Tibial nerve (tissue), 3 donors: ENCODE measurements at regions not wholly inside any gene's neighbourhood (a gene's known extent, or its start where the extent isn't known, plus 50 kb on each side); places are given as distances from the start of the nearest gene placed in this dataset.

ENCODE experiments used
- POLR2A ChIP-seq, 2 donors: fragments of 450-650 bp; IDR thresholded peaks; one replicate each; pipeline ENCODE4 v1.6.1; 2017; ENCODE audit warnings: antibody characterized with exemption in 2 of 2, mild to moderate bottlenecking in 2 of 2, moderate library complexity in 2 of 2
- TF ChIP-seq, protein P1 (sequence below), 5 experiments: fragments of 200-600 bp in 3 of 5; fragments of 450-650 bp in 2 of 5; sonication (generic) in 3 of 5; IDR thresholded peaks; one replicate each; pipeline ENCODE4 v1.5.1; 2016 to 2019; ENCODE audit warnings: antibody characterized with exemption in 5 of 5, mild to moderate bottlenecking in 3 of 5, moderate library complexity in 2 of 5

DNA sequence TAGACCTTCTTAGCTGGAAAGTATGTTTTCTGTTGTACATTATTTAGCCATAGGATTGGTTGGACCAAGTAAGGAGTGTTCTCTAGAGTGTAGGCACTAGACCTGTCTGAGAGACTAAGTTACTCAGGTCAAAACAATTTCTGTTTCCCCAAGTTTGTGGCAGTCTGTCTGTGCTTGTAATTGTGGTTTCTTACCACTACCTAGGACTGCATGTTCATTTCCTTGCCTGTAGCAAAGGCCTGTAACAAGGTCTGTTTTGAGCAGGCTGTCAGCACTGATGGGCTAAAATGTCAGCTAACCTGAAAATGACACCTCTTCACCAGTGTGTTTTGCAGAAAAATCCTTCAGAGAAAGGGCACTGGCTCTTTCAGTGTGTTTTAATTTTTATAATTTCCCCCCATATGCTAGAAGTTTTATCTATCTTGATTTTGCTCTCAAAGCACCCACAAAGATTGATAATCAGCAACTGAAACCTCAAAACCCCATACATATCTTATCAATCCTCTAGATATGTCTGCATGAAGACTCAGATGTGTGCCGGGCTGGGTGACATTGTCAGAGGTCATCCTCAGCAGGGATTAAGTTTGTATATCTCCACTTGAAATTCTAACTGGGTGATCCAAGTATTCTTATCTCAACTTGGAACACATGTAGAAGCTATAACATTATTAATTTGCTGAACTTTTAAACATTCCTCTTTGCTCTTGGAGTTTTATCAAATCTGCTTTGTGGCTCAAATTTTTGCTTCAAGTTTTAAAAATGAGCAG lies 50.7 kb upstream of the ST6GALNAC3 start:
- TF ChIP-seq, protein P1, sequence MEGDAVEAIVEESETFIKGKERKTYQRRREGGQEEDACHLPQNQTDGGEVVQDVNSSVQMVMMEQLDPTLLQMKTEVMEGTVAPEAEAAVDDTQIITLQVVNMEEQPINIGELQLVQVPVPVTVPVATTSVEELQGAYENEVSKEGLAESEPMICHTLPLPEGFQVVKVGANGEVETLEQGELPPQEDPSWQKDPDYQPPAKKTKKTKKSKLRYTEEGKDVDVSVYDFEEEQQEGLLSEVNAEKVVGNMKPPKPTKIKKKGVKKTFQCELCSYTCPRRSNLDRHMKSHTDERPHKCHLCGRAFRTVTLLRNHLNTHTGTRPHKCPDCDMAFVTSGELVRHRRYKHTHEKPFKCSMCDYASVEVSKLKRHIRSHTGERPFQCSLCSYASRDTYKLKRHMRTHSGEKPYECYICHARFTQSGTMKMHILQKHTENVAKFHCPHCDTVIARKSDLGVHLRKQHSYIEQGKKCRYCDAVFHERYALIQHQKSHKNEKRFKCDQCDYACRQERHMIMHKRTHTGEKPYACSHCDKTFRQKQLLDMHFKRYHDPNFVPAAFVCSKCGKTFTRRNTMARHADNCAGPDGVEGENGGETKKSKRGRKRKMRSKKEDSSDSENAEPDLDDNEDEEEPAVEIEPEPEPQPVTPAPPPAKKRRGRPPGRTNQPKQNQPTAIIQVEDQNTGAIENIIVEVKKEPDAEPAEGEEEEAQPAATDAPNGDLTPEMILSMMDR (IDR thresholded peaks at IDR 0.05): no peak
- no peak for TF ChIP-seq POLR2A (IDR thresholded peaks at IDR 0.05)
